ENCODE measurements at regions not wholly inside any gene's neighbourhood (a gene's known extent, or its start where the extent isn't known, plus 50 kb on each side); places are given as distances from the start of the nearest gene placed in this dataset.
A peak's percentile ranks its signal among the peaks of the same experiment; 100 is the strongest.

DNA sequence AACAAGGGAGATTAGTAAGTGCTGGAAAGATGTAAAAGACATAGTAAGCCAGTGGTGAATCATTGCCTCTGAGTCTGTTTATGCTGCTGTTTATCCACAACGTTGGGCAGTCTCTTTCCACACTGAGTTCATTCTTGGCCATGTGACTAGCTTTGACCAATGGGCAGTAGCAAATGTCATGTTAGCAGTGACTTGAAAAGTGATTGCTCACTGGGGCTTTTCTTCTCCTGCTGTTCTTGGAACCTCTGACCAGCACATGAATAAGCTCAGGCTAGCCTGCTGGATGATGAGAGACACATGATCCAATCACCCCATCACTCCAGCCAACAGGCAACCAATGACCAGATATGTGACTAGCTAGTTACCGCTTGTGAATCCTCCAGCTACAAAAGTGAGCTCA, 360.4 kb downstream of the SLC4A3 start:
- FAIRE-seq (no peak), DNase-seq (ENCODE audit: insufficient read length, low spot score) (no peak)
- TF ChIP-seq, protein P1, sequence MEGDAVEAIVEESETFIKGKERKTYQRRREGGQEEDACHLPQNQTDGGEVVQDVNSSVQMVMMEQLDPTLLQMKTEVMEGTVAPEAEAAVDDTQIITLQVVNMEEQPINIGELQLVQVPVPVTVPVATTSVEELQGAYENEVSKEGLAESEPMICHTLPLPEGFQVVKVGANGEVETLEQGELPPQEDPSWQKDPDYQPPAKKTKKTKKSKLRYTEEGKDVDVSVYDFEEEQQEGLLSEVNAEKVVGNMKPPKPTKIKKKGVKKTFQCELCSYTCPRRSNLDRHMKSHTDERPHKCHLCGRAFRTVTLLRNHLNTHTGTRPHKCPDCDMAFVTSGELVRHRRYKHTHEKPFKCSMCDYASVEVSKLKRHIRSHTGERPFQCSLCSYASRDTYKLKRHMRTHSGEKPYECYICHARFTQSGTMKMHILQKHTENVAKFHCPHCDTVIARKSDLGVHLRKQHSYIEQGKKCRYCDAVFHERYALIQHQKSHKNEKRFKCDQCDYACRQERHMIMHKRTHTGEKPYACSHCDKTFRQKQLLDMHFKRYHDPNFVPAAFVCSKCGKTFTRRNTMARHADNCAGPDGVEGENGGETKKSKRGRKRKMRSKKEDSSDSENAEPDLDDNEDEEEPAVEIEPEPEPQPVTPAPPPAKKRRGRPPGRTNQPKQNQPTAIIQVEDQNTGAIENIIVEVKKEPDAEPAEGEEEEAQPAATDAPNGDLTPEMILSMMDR (IDR thresholded peaks at IDR 0.05; ENCODE audit: insufficient read depth, missing control alignments), result no peak

DNA sequence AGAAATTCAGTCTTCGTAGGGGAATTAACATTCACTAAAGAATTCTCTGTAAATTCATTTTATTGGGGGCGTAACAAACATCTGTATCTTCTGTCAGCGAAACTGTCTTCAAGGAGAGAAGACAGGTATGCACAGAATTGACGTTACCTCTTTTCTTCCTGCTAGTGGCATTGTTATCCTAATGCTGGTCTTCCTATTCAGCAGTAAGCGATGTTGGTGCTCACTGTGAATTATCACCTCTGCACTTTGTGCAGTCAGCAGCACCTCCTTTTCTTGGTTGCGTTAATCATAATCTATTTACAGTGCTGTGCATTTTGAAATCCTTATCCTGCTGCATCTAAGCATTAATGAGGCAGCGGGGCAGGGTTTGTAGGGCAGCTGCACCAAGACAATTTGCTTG, 362.3 kb downstream of the SLC4A3 start:
- FAIRE-seq (no peak), DNase-seq (ENCODE audit: insufficient read length, low spot score) (no peak)
- TF ChIP-seq, protein P1 (IDR thresholded peaks at IDR 0.05; ENCODE audit: insufficient read depth, missing control alignments), result no peak

DNA sequence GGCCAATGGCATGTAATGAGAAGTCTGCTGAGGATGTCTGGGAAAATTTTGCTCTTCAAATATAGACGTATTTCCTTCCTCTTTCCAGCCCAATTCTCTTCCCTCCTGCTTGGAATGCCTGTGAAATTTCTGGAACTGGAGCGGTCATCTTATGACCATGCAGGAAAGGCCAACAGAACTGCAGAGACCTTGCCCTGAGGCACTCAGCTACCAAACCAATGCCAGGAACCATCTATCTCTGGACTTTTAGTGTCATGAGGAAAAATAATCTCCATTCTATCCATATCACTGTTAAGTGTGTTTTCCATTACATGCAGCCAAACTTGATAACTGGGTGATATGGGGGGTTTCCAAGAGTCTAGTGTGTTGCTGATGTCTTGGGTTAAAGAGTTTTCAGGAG, 363.7 kb downstream of the SLC4A3 start:
- FAIRE-seq, result no peak
- no peak for DNase-seq (ENCODE audit: insufficient read length, low spot score)
- TF ChIP-seq, protein P1 (IDR thresholded peaks at IDR 0.05; ENCODE audit: insufficient read depth, missing control alignments), result no peak

DNA sequence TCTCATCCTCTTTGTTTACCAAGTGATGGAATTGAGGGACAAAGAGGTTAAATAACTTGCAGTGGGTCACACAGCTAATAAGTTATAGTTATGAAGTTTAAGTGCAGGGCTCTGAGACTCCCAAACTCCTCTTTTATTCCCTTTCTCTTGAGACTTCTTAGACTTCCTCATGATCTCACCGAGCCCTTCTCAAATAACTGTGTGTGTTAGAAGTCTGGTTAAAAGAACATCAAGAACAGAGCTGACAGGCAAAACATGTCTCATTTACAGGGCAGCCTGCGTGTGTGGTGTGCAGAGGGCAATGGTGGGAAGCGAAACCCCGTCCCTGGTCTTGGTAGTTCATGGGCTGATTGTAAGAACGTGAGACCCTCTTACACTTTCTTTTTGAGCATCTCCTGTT, 368.0 kb downstream of the SLC4A3 start:
- FAIRE-seq (no peak), DNase-seq (ENCODE audit: insufficient read length, low spot score) (no peak)

DNA sequence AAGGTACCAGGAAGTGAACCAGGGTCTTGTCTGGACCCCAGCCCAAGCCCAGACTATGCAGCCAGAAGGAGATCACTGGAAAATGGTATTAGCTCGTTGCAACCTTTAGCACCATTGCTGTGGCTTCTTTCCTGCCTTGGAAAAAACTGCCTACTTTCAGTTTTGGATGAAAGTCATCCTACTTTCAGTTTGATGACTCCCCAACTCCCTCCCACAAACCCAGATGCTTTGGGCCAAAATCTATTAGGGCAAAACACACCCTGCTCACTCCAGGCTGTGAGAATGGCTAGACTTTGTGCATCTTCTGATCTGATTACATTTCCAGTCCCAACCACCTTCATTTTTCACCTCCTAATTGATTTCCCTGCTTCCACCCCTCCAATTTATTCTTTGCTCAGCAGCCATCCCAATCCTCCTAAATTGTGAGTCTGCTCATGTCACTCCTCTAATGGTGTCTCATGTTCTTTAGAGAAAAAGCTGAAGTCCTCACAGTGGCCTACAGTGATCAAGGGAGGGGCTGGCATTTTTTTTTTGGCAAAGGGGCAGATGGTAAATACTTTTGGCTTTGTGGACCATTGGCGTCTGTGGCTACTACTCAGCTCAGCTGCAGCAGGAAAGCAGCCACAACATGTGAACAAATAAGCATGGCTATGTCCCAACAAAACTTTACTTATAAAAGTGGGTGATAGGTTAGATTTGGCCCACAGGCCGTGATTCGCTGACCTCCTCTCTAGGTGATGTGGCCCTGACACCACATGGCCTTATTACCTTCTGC, 368.7 kb downstream of the SLC4A3 start:
- FAIRE-seq, result no peak
- TF ChIP-seq, protein P1 (IDR thresholded peaks at IDR 0.05; ENCODE audit: insufficient read depth, missing control alignments), result no peak
- DNase-seq (ENCODE audit: insufficient read length, low spot score), result no peak

More for the DNA sequence above, 368.0 kb downstream of the SLC4A3 start:
- TF ChIP-seq, protein P1 (IDR thresholded peaks at IDR 0.05; ENCODE audit: insufficient read depth, missing control alignments), result no peak

DNA sequence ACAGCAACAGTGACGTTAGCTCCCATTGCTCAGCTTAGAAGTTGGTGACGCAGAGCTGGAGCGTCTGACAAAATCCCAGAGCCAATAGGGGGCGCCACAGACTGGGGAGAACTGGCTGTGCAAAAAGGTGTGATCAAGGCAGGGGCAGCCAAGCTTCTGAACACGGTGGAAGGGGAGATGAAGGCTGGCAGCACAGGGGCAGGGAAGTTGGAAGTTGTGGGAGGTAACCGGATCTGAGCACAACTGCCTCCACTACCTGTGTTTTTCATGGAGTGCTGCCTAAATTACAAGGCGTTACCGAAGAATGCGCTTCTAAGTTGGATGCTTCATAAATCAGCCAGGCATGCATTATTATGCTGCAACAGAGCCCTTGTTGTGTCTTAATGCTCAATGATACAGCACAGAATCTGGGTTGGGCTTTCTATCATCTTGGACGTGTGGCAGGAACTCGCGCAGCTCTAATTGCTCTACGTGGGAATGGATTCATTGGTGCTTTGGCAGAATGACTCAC, 370.0 kb downstream of the SLC4A3 start:
- no peak for FAIRE-seq
- peak; percentile 24 for DNase-seq (ENCODE audit: insufficient read length, low spot score)
- TF ChIP-seq, protein P1 (IDR thresholded peaks at IDR 0.05; ENCODE audit: insufficient read depth, missing control alignments), result peak; percentile 59

DNA sequence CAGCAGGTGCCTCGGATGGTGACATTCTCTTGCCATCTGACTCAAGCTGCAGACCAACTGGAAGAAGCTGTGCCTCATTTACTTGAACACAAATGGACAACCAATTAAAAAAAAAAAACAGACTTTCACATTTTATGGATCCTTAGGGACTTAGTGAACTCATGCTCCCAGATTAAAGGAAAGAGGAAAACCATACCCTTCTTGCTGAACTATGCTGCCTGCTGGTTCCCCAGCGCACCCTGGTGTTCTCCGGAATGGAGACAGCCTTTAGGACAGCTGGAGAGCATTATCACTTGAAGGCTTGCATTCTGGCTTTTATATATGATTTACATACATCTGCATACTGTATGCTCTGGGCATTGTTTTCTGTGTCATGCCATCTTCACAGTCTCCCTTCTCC, 370.7 kb downstream of the SLC4A3 start:
- FAIRE-seq, result no peak
- TF ChIP-seq, protein P1 (IDR thresholded peaks at IDR 0.05; ENCODE audit: insufficient read depth, missing control alignments), result no peak
- no peak for DNase-seq (ENCODE audit: insufficient read length, low spot score)
